Lower leg skin (tissue), 3 donors: ENCODE measurements at regions not wholly inside any gene's neighbourhood (a gene's known extent, or its start where the extent isn't known, plus 50 kb on each side); places are given as distances from the start of the nearest gene placed in this dataset.

Source experiments
- POLR2A ChIP-seq, 2 donors: fragments of 450-650 bp; IDR thresholded peaks; one replicate each; pipeline ENCODE4 v1.6.1; 2016 to 2017; ENCODE audit warnings: antibody characterized with exemption in 2 of 2, mild to moderate bottlenecking in 1 of 2, moderate library complexity in 1 of 2
- TF ChIP-seq, protein P1 (sequence below), 3 donors: fragments of 450-650 bp; IDR thresholded peaks; one replicate each; pipeline ENCODE4 v1.5.1; 2016; ENCODE audit warnings: antibody characterized with exemption in 3 of 3, mild to moderate bottlenecking in 3 of 3, moderate library complexity in 2 of 3

GRCh38 chr13:33362986-33363727, 77.6 kb upstream of the STARD13 start:
- TF ChIP-seq, protein P1, sequence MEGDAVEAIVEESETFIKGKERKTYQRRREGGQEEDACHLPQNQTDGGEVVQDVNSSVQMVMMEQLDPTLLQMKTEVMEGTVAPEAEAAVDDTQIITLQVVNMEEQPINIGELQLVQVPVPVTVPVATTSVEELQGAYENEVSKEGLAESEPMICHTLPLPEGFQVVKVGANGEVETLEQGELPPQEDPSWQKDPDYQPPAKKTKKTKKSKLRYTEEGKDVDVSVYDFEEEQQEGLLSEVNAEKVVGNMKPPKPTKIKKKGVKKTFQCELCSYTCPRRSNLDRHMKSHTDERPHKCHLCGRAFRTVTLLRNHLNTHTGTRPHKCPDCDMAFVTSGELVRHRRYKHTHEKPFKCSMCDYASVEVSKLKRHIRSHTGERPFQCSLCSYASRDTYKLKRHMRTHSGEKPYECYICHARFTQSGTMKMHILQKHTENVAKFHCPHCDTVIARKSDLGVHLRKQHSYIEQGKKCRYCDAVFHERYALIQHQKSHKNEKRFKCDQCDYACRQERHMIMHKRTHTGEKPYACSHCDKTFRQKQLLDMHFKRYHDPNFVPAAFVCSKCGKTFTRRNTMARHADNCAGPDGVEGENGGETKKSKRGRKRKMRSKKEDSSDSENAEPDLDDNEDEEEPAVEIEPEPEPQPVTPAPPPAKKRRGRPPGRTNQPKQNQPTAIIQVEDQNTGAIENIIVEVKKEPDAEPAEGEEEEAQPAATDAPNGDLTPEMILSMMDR (IDR thresholded peaks at IDR 0.05) = no peak
- TF ChIP-seq POLR2A (IDR thresholded peaks at IDR 0.05) = no peak
